ENCODE measurements at regions not wholly inside any gene's neighbourhood (a gene's known extent, or its start where the extent isn't known, plus 50 kb on each side); places are given as distances from the start of the nearest gene placed in this dataset.

DNA sequence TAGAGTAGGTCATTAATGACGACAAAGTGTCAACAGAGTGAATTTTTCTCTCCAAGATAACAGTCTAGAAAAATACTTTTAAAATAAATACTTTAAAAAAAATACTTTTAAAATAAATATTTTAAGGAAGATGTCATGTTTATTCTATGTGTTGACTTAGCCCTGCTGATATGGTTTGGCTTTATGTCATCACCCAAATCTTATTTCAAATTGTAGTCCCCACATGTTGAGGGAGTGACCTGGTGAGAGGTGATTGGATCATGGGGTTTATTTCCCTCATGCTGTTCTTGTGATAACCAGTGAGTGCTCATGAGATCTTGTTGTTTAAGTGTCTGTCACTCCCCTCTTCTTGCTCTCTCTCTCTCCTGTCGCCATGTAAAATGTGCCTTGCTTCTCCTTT is 754.9 kb upstream of the SLIT2 start:
- no peaks in the 10 kb centered on the region for H3K4me1 ChIP-seq (replicated peaks in 1 of 2)
- no peak for TF ChIP-seq POLR2A (IDR thresholded peaks at IDR 0.05)
- TF ChIP-seq, protein P1, sequence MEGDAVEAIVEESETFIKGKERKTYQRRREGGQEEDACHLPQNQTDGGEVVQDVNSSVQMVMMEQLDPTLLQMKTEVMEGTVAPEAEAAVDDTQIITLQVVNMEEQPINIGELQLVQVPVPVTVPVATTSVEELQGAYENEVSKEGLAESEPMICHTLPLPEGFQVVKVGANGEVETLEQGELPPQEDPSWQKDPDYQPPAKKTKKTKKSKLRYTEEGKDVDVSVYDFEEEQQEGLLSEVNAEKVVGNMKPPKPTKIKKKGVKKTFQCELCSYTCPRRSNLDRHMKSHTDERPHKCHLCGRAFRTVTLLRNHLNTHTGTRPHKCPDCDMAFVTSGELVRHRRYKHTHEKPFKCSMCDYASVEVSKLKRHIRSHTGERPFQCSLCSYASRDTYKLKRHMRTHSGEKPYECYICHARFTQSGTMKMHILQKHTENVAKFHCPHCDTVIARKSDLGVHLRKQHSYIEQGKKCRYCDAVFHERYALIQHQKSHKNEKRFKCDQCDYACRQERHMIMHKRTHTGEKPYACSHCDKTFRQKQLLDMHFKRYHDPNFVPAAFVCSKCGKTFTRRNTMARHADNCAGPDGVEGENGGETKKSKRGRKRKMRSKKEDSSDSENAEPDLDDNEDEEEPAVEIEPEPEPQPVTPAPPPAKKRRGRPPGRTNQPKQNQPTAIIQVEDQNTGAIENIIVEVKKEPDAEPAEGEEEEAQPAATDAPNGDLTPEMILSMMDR (IDR thresholded peaks at IDR 0.05): no peak
- H3K27ac ChIP-seq: no peak overlapping the region
- DNase-seq: no peak
- 60 to 80% (median 76%) methylated on average over 2 of the region's 2 CpGs for WGBS, 4 donors
- intact Hi-C loops (cut with DNase I): no loop called here
- no peaks in the 10 kb centered on the region for H3K9me3 ChIP-seq (replicated peaks in 1 of 3)
- no peak overlapping the region for H3K4me3 ChIP-seq
- H3K36me3 ChIP-seq (replicated peaks in 1 of 2): no peaks in the 10 kb centered on the region
- H3K27me3 ChIP-seq: no peaks in the 10 kb centered on the region

DNA sequence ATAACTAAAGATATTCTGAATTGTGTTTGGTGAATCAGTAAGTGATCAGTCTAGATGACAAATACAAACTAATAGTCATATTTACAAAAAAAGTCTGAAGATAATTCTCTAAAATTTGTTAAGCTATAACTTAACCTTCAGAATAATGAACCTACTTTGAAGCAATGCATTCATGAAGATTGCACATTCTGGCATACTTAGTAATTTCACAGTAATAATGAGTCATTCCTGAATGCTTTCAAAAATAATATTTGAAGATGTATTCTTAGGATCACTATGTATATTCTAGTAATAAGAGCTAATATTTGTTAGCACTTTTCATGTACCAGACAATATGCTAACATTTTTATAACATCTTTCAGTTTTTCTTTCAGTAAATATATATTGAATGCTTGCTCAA is 756.7 kb upstream of the SLIT2 start:
- no peak overlapping the region for H3K27ac ChIP-seq
- no peak overlapping the region for H3K4me3 ChIP-seq
- intact Hi-C loops (cut with DNase I): no loop called here
- no peaks in the 10 kb centered on the region for H3K9me3 ChIP-seq (replicated peaks in 1 of 3)
- H3K27me3 ChIP-seq: no peaks in the 10 kb centered on the region
- no peaks in the 10 kb centered on the region for H3K36me3 ChIP-seq (replicated peaks in 1 of 2)
- no peak for DNase-seq
- TF ChIP-seq, protein P1 (IDR thresholded peaks at IDR 0.05): no peak
- TF ChIP-seq POLR2A (IDR thresholded peaks at IDR 0.05): no peak
- no peaks in the 10 kb centered on the region for H3K4me1 ChIP-seq (replicated peaks in 1 of 2)

DNA sequence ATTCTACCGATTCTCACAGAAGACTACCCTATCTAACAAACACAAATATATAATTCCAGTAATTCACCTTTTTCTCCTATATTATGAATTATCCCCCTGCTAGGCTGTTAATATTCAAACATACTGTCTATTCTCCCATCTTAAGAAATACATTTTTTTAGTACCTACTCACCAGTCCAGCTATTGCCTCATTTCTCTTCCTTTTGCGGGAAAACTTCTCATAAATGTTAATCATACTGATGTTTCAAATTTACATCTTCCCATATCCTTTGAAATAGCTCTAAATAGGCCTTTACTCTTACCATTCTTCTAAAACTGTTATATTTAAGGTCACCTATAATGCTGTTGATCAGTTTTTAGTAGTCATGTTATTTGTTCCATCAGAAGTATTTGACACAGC is 759.1 kb upstream of the SLIT2 start:
- intact Hi-C loops (cut with DNase I): no loop called here
- no peak for DNase-seq
- 86 to 99% (median 90%) methylated on average over 2 of the region's 2 CpGs for WGBS, 4 donors
- Histone ChIP-seq H3K4me3 (no peak overlapping the region), H3K36me3 (replicated peaks in 1 of 2) (no peaks in the 10 kb centered on the region), H3K27ac (no peak overlapping the region), H3K27me3 (no peaks in the 10 kb centered on the region), H3K4me1 (replicated peaks in 1 of 2) (no peaks in the 10 kb centered on the region), H3K9me3 (replicated peaks in 1 of 3) (no peaks in the 10 kb centered on the region)
- no peak for TF ChIP-seq POLR2A (IDR thresholded peaks at IDR 0.05)
- TF ChIP-seq, protein P1 (IDR thresholded peaks at IDR 0.05): no peak

GRCh38 chr4:19486400-19486799 is 765.3 kb upstream of the SLIT2 start:
- DNase-seq: peak in 2 of 7 donors; percentile 7 to 13
- WGBS, 4 donors: 41 to 54% (median 50%) methylated on average over 3 of the region's 3 CpGs
- no peak overlapping the region for H3K27ac ChIP-seq
- no peaks in the 10 kb centered on the region for H3K9me3 ChIP-seq (replicated peaks in 1 of 3)
- no peaks in the 10 kb centered on the region for H3K36me3 ChIP-seq (replicated peaks in 1 of 2)
- H3K4me3 ChIP-seq: no peak overlapping the region
- no peaks in the 10 kb centered on the region for H3K27me3 ChIP-seq
- H3K4me1 ChIP-seq (replicated peaks in 1 of 2): no peaks in the 10 kb centered on the region
- TF ChIP-seq POLR2A (IDR thresholded peaks at IDR 0.05): no peak
- TF ChIP-seq, protein P1 (IDR thresholded peaks at IDR 0.05): no peak
- intact Hi-C loops (cut with DNase I): no loop called here

Measured in adrenal gland (tissue), 9 donors.